ENCODE measurements at regions not wholly inside any gene's neighbourhood (a gene's known extent, or its start where the extent isn't known, plus 50 kb on each side); places are given as distances from the start of the nearest gene placed in this dataset.

DNA sequence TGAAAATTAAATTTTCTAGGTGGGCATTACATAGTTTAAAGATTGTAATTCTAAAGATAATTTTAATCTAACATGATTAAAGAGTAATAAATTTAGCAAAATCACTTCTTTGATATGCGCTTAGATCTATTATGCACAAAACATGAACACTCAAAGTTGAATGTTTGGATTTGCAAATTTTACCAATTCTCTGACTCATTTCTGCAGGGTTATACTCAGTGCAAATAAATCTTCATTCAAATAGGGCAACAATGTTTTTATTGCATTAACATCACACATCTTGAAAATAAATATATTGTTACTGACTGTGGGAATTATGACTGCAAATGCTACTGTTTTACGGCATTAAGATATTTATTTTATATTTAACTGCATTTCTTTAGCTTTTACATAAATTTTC, 110.7 kb downstream of the OGFRL1 start:
- DNase-seq = no peak

DNA sequence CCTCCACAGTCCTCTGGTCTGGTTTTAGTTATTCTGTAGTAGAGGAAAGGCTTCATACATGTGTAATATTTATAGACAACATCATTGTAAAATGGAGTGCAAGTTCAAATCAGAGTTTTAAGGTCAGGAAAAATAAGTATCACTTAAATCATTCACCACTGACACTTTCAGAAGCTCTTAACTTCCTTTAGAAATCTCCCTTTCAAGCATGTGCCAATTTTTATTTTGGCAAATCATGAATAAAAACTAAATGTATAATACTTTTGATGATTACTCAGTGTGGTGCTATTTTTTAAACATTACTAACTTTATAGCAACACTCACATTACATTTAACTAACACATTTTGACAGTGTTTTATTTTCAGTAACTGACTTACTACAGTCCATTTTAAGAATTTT, 112.2 kb downstream of the OGFRL1 start:
- no peak for DNase-seq

DNA sequence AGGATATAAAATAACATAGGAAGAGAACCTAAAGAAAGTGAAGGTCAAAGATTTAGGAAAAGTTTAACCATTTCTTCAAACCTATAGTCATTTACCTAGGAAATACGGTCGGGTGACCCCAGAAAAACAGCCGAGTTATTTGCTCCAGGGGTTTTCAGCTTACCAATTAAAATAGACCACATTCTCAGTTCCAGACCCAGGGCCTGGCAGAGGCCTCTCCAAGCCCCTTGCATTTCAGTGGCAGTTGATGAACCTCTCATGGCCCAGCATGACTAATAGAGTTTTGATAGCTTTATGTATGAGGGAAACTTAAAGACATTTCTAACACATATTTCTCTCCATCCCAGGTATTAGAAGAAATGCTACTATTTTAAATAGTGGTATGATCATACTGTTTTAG, 113.5 kb downstream of the OGFRL1 start:
- DNase-seq = no peak

DNA sequence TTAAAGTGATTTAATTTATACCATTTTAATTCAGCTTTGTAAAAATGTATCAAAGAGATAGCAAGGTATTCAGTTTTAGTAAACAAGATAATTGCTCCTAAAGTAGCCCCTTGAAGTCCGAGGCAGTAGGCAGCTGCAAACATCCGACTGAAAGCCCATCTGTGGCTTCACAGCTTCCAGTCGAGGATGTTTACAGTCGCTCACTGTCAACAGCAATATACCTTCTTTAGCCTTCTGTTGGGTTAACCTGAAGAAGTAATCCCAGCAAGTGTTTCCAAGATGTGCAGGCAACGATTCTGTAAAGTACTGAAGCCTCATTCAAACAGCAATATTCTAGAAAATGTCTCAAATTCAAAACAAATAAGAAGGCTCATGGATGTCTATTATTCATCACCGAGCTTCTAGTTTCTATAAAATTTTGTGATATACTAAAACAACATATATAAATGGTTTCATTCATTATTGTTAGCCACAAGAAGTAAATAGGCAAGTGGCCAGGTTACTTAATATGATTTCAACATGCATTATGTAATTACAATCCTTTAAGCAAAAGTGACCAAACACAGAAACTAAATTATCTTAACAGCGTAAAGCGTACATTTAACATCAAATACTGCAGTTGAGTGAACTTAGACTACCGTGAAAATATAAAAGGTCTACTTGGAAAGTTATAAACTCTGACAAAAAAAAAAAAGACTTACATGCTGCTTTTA, 115.0 kb downstream of the OGFRL1 start:
- DNase-seq = no peak

DNA sequence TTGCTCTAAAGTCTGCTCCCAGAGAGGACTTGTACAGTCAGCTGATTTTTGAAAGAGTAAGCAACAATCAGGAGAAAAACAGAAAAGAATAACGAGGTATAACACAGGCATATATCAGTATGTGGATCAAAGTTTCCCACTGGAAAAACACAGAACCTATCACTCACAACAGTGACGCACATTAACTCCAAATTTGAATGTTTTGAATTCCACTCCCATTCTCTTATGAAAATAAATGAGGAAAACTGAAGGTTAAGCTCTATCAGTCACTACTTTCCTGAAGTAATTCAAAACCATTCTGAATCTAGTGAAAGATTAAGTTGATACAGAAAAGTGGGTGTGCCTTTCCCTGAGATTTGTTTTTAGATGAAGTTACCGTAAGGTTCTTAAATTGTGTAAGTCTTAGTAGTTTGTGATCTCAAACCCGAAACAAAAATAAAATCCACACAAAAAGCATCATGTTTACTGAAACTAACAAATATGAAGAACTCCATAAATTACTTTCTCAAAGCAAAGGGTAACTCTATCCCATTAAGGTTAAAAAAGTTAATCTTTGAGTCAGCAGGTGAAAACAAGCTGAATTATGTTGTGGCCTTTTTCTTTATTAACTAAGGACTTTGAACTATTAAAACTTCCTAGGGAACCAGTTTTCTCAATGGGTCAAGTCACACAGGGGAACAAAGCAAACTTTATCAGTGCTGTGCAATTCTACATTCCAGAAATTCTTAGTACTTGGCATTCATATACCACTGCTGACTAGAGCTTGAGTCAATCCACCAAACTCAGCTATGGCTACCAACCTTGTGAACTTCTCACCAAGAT, 115.7 kb downstream of the OGFRL1 start:
- DNase-seq = no peak

DNA sequence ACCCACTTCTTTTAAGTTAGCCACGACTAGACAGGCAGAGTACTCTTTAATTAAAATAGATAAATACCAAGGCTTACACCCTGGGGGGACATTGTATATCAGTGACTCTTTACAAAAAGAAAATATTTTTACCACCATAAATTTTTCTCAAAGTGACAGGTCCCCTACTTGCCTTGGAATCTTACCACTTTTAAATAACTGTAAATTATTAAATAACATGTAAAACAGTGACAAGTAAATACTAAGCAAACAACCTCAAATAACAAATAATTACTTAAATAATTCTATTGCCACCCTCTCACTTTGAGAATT, 116.3 kb downstream of the OGFRL1 start:
- DNase-seq = no peak

DNA sequence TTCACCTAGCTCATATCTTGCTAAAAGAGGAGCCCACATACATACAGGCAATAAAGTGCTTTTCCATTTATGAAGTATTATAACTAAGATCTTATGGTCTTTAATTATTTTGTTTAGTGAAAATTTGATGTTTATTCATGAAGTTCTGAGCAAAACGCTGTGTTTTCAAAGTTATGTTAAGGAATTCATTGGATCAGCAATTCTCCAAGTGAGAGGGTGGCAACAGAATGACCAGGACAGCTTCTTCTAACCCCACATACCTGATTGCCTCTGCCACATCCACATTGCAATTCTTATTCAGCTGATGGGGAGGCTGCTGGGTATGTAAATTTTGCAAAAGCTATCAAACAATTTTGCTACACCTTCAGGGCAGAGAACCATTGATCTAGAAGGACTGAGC, 116.8 kb downstream of the OGFRL1 start:
- DNase-seq = no peak

DNA sequence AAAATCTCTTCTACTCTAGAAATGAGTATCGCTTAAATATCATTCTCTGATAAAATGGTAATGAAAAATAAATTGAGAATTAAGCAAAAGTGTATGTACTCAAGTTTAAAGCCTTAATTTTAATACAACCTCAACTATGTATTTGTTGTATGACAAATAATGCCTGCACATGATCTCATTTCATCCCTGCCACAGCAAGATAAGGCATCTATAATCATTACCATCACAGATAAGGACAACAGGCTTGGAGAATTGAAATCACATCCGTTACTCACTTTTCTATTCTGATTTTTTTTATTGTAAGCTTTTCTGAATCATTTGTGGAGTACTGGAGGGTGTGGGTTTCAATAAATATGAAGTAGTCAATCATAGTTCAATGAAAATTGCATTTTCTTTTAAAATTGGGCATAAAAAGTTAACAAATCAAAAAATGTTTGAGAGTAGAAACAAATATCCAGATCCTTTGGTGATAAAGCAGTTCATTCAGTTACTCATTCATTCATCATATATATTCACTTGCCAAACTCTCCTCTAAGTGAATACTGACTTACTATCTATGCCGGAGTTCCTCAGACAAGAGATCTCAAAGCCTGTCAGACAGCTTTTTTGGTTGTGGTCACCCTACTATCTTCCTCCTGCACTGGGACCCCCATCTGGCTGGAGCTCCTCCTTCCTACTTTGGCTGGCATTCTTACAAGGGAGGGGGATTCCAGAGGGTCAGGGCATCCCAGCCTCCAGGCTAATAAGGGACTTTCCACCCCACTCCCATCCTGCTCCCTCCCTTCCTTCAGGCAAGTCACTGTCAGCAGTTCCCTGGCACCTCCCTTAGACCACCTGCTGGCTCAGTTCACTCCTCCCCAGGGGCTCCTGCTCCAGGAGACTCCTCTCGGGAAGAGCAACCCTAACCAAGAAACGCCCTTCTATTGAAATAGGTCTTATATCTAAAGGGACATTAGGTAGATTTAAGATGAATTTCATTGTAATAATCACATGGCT, 118.6 kb downstream of the OGFRL1 start:
- DNase-seq = no peak

DNA sequence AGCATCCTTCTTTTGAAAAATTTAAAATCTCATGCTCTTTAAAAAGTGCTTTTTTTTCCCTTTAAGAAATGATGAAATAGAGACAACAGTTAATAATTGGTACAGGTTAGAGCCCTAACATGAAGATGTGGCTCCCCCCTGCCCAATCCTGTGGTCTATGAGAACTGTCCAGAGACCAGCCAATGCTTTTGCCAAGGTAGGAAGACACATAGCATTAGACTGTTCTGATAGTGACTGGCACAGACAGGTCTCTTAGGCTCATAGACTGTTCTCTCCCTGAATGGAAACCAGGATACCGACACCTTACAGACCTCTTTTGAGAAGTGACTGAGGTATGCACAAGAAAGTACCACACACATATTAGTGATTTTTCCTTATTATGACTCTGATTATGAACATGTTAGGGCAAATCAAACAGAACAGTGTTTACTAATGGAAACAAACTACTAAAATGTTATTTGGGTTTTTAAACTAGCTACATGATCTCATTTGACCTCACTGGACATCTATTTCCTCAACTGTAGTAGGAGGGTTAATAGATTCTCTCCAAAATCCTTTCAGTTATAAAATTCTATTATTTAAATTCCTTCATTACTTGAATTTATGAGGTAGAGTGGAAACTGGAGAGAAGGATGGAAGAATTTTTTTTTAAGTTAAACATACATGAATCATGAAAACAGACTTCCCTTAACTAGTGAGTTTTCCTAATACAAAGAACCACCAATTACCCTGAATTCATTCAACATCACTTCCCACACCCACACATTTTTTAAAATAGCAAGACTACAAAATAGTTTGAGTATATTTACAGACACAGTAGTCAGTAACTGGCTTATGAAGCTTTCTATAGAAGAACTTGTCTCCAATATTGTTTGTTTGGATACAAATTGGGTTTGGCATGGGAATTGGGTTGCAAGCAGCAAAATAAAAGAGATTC, 120.4 kb downstream of the OGFRL1 start:
- DNase-seq = no peak

DNA sequence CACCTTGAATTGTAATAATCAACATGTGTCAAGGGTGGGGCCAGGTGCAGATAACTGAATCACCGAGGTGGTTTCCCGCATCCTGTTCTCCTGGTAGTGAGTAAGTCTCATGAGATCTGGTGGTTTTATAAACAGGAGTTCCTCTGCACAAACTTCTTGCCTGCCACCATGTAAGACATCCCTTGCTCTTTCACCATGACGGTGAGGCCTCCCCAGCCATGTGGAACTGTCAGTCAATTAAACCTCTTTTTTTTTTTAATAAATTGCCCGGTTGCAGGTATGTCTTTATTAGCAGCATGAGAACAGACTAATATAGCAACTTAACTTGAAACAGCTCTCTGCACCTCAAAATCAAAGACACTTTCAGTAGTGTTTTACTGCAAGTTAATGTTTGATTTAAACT, 121.6 kb downstream of the OGFRL1 start:
- DNase-seq = no peak

DNA sequence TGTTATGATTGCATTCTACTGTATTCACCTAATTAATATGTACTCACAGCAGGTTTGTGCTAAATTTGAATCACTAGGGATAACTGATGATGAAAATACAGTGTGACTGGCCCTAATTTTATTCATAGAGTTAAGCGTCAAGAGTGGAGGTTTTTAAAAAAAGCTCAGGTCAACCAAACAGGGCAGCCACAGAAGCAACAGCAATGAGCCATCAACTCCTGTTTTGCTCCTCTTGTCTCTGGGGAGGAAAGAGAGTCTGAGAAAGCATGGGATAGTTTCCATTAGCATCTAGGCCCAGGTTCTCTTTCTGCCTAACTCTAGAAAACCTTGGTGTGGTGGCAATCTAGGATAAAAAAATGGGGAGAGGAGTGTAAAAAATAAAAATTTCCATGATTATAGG, 122.1 kb downstream of the OGFRL1 start:
- DNase-seq = no peak

DNA sequence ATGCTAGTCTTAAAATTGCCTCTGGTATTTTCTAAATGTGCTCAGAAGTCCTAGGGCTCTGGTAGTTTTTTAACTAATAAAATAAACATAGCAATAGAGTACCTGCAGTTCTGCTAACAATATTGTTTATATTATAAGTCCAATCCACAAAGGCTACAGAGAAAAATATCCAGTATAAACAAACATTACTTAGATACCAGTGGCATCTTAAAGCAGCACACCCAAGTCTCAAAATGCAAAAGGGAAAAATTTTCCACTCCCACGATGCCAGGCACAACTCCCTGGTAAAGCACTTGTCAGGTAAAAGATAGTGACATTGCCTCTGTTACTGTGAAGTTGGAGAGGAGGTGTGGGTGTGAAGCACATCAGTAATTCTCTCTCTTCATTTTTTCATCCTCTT, 123.3 kb downstream of the OGFRL1 start:
- no peak for DNase-seq

DNA sequence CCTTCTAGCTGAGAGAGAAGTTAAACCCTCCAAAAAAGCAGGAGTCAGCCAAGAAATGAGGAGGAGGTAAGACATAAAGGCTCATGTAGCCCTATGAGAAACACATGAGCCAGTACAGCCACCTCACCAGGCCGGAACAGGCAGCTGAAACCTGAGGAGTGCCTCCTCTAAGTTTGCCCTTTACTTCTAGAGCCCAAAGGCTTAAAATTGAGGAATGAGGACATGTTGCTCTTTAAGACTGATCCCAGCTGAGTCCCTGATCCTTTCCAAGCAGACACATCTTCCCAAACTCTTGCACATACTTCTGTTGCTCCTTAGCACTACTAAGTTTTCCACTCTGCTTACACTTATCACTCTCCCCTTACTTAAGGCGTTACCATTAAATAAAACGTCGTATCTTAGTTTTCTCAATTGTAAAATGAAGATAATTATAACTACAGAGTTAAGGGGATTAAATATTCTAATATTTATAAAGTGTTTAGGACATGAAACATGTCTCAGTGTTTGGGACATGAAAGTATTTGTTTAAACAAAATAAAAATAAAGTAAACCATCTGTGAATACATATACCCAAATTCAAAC, 124.0 kb downstream of the OGFRL1 start:
- no peak for DNase-seq

DNA sequence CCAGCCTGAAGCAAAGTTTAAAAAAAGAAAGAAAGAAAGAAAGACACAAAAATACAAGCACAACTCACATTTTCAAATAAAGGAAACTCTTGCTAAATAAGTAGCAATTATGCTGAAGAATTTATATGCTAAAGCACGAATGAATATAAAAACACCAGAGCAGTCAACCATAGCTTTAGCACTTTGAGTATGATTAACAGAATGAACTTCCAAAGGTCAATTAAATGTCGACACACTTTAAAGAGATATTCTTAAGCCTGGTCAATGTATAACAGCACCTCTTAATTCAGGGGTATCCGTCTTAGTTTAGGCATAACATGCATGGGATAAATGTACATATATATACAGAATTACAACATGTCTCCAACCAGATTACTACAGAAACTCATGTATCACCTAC, 125.9 kb downstream of the OGFRL1 start:
- no peak for DNase-seq

DNA sequence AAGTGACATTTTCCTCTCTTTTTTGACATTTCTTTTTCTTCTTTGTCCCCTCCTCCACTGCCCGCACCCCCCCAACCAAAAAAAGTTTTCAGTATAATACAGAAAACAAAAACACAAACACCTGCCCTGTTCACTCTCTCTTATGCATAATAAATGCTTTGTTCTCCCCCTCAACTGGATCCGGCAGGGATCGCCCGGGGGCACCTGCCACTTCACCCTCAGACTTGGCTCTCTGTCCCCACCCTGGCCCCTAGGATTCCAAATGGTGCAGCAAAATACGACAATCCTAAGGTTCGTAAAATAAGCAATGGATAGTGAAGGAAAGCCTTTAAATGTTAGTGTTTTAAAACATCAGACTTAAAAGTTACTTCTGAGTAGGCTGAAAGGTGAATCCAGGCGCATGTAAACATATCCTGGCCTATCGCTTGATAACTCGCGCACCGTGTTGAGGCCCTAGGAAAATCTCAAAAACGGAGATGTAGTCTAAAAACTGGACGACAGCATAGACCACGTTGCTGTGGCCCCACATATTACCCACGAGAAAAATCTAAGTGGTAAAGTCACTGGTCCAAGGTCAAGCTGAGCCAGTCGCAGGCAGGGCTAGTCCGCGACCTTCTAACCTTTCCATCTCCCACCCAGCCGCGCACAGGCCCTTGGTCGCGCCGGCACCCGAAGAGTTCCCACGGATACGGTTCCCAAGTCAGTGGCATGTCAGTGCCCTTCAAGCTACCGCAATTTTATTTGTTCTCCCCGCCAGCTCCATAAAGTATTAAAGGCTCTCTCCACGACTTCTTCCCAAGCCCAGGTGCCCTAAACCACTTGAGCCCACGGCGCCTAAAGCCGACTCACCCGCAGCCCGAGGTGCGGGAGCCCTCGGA, 130.8 kb downstream of the OGFRL1 start:
- DNase-seq = no peak

DNA sequence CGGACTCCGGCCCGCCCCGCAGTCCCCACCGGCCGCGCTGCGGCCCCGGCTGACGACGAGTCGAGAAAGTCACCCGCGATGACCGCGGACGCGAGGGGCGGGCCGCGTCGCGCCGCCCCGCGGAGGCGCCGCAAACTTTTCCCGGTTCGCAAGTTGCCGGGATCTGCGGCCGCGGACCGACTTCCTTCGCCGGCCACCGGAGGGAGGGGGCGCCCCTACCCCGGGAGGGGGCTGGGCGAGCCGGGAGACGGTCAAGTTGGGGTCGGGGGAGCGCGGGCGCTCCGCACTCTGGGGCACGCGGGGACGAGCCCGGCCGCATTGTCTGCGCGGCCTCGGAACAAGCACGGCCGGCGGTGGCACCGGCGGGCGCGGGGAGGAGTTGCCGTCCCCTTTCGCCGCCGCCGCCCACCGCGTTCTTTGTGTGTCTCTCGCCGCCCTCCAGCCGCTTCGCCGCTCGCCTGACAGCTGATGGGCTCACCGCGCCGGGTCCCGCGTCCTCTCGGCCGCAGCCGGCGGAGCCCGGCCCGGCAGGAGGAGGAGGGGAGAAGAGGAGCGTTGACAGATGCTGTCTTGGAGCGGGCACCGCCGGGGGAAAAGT, 131.6 kb downstream of the OGFRL1 start:
- DNase-seq = no peak

DNA sequence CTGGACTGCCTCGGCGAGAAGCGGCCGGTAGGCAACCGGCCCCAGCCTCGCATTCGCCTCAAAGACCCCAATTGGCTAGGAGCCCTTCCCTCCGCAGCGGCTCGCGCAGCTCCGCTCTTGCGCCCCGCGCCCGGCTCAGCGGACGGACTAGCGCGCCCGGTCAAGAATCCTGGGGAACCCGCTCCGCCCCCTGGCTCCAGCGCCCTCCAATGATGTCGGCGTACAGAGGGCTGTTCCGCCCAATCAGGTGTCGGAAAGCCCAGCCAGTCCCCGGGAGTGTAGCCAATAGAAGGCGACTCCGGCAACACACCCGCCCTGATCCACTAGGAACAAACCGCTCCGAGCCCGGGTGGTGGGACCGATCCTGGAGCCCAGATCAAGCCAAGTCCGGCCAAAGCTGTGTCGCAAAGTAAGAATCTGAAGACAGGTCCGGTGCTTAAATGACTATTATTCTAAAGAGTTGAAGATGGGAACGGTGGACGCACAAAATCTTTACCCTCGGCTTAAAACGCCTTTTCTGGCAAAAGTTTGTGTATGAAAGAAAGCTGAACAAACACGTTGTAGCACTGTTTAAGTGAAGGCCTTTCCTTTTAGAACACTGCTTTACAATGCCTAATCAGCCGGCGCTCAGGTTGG, 132.2 kb downstream of the OGFRL1 start:
- DNase-seq = peak; percentile 73

DNA sequence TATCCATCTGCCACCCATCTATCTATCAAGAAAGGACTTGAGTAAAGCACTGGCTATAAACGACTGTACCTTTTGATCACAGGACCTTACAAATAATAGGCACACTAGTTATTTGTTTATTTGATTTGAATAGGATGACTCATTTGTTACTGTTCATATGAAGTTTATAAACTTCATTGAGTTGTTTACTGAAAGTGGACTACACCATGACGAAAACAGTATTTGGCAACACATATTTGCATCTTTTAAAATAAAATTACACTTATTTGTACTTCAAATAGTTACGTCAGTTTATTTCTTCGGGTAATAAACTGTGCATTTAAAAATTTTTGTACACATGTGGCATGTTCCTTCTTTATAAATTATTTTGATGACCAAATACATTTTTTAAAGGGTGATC, 133.0 kb downstream of the OGFRL1 start:
- no peak for DNase-seq

DNA sequence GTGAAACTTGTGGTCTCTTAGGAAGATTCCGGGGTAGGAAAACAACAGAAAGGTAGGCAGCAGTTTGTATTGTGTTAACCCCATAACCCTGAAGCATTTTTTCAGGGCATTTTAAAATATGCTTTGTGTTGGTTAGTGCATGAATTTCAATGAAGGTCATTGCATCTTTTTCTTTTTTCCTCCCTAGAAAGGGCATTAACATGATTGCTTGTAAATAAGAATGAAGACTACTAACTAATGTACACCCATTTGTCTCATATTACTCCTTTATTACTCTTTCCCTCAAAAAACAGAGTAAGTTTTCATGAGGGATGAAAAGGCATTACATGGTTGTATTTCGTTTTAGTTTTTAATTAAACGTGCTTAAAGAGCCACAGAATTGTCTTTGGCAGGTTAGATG, 141.4 kb downstream of the OGFRL1 start:
- no peak for DNase-seq

DNA sequence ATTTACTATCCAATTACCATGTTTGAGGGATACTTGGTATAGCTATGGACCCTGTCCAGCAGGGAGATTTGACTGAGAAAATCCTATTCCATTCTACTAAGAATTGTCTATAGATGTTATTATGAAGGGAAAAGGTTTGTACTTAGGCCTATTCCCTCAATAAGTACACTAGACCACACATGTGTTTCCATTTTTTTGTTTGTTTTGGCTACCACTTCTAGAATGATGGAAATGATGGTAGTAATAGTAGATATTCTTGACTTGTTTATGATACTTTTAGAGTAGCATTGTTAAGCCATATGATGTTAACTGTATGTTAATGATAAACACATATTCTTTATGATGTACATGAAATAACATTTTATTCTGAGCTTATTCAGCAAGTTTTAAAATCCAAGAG, 144.8 kb downstream of the OGFRL1 start:
- no peak for DNase-seq

All from NCI-H2081 treated with DMSO at 0.1 percent for 48 hours (cell line).